B cell (primary cell): ENCODE measurements at regions not wholly inside any gene's neighbourhood (a gene's known extent, or its start where the extent isn't known, plus 50 kb on each side); places are given as distances from the start of the nearest gene placed in this dataset.

ENCODE experiments used
- CTCF ChIP-seq: fragments of 200-600 bp; IDR thresholded peaks from one replicate; pipeline ENCODE4 v1.8.0; 2022; ENCODE audit warnings: antibody characterized with exemption, mild to moderate bottlenecking
- EZH2 ChIP-seq: IDR thresholded peaks from 2 replicates; pipeline ENCODE4 v1.6.1; 2012; ENCODE audit warnings: borderline replicate concordance, low read depth, mild to moderate bottlenecking, moderate library complexity, low read length; ENCODE audit not compliant: insufficient read depth, poor library complexity, severe bottlenecking

- TF ChIP-seq CTCF (no peak), EZH2 (no peak)
These were observed 93.4 kb downstream of the SLC41A2 start for GRCh38 chr12:104864668-104865067.
